Fibroblast of skin of right biceps (primary cell): ENCODE measurements at regions not wholly inside any gene's neighbourhood (a gene's known extent, or its start where the extent isn't known, plus 50 kb on each side); places are given as distances from the start of the nearest gene placed in this dataset.
A peak's percentile ranks its signal among the peaks of the same experiment; 100 is the strongest.

Experiments
- DNase-seq: peaks from one replicate; pipeline ENCODE4 v3.0.0-alpha.2; 2013

- DNase-seq = no peak
Observed at GRCh38 chr15:62377736-62378480, 212.8 kb upstream of the C2CD4B start.

- no peak for DNase-seq
Observed at GRCh38 chr15:62378772-62379498, 213.8 kb upstream of the C2CD4B start.

GRCh38 chr15:62380011-62380410 is 214.9 kb upstream of the C2CD4B start:
- no peak for DNase-seq

- DNase-seq = no peak
Observed at GRCh38 chr15:62382046-62382445, 217.0 kb upstream of the C2CD4B start.

DNA sequence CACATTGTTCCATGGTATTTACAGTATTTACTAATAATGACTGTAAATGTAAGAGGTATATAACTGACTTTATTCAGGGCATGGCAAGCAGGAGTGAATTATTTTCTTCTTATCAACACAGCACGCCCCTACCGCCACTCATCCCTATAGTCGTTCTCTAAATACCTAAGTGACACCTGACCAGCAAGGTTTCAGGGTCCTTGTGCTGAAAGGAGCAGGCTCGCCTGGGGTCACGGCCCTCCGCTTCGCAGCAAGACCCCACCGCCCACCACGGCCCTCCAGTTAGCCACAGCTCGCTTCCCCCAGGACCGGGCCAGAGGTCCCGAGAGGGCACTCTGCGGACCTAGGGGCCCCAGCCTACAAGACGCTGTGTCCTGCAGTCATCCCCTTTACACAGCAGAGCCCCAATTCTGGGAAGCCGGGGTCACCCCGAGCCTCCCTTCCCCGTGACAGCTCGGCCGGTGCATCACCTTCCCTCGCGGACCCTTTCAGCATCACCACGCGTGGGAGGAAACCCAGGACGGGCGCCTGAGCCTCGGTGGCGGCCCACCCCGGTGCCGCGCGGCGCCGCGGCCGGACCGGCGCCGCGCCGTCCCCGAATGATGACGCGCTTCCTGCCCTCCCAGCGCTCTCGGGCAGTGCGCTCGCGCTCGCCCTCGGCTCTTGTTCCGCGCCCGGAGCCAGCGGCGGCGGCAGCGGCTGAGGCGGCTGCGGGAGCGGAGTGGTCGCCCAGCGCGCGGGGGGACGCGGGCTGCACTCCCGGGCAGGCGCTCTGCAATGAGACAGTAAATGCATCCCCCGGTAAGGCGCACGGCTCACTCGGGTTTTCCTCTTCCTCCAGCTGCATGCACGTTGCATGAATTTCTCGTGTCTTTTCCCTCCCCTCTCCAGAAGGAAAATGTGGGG is 225.1 kb upstream of the C2CD4B start, which contains the start of gene TLN2:
TLN2 (plus strand) TSS at position 666 of the 906 bp plus-strand sequence.
- peak; percentile 81 for DNase-seq

- peak; percentile 37 for DNase-seq
Observed at GRCh38 chr15:62390791-62391640, 225.9 kb upstream of the C2CD4B start.

DNA sequence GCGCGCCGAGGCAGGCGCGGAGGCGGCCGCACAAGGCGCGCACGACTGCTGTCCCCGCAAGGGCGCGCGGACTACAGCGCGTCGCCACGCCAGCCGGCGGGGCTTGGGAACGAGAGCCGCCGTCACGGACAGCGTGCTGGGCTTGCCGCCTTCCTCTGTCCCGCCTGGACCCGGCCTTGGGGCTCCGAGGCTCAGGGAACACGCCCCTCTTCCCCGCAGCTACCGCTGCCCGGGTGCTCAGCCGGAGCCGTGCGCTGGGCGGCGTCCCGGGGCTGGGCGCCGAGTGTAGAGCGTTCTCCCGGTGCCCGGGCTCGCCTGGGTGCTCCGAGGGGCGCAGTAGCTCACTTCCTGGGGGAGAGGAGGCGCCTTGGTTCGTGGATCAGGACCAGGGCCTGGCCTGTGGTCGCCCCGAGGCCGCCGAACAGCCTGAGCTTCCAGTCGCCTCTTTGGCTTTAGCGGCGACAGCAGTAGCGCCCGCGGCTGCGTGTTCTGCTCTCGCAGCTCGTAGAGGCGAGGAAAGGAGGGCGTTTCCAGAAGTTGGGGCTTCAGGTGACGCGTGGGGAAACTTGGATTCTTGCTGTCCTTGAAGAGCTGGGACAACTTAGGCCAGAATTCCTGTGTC is 226.7 kb upstream of the C2CD4B start:
- DNase-seq = peak; percentile 68

DNA sequence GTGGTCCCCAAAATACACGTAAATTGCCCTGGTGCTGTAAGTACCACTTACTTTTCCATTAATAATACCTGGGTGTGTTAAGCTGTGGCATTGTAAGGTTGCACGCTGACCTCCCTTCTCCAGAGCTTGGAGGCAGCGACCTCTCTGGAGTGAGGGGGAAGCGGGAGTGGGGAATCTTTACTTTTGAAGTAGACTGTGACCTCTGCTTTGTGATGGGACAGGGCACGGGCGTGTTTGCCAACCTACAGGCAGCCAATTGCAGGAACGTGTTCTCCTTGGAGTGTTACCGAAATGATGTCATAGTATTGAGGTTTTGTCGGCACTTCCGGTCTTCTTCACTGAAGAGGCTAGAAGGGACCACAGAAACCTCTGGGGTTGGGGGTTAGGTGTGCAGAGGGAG is 227.3 kb upstream of the C2CD4B start:
- DNase-seq = peak; percentile 71

GRCh38 chr15:62393196-62393595 is 228.1 kb upstream of the C2CD4B start:
- DNase-seq = no peak

DNA sequence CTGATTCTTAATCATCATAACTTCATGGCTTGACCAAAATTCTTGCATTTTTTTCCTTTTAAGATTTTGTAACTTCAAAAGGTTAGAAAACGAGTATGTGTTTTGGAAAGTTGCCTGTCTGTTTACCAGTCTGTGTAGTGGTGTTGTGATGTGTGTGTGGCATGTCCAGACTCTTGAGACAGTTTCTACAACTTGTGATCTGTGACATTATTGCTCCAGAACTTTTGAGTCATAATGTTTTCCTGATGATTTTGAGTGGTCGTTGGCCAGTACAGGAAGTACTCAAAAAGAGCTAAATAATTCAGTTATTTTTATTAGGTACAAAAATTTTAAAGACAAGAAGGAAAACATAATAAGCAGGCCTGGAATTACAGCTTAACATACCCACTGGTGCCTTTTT is 229.0 kb upstream of the C2CD4B start:
- DNase-seq = no peak

GRCh38 chr15:62400778-62401177 is 235.7 kb upstream of the C2CD4B start:
- DNase-seq = no peak

DNA sequence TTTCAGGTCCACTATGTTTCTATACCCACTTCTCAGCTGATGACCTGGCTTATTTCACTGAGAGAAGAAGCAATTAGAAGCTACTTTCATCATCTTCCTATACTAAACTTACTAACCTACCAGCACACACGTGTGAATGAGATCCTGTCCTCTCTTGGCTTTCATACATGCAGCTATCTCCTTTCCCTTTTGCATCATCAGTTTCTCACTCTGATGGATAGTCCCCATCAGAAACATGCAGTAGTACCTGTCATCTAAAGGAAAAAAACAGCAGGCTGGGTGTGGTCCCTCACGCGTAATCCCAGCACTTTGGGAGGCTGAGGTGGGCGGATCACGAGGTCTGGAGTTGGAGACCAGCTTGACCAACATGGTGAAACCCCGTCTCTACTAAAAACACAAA is 237.6 kb upstream of the C2CD4B start:
- no peak for DNase-seq

- peak; percentile 89 for DNase-seq
Observed at GRCh38 chr15:62403164-62403809, 238.2 kb upstream of the C2CD4B start.

DNA sequence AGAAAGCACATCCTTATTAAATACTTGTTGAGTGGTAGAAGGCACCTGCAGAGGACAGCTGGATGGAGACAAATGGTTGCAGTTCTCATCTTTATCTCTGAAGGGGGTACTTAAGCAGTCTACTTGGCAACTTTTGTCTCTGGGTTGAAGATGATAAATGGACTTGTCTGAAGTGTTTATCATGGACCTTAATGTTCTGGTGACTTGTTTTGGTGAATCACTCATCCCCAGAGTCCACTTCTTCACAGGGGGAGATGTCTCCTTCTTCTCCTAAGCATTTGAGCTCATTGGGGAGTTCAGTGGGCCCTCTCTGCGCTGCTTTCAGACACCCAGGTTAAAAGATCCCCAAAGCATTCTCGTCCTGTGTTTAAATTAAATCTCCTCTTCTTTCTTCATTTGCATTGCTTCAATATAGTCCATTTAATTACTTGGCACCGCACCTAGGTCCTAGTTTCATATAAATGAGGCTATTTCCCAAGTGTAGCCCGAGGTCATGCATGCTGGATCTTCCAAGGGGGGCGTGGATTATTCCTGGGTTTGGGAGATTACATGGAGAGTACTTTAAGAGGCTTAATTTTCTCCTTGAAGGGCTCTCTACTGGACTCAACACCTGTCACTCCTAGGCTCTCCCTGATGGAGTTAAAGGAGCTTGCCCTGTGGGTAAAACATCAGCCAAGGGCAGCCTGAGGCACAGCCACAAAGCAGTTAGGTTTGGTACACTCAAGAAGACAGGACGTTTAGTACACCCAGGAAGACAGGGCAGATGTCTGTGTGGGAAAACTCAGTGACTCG is 239.3 kb upstream of the C2CD4B start:
- DNase-seq = peak; percentile 29

DNA sequence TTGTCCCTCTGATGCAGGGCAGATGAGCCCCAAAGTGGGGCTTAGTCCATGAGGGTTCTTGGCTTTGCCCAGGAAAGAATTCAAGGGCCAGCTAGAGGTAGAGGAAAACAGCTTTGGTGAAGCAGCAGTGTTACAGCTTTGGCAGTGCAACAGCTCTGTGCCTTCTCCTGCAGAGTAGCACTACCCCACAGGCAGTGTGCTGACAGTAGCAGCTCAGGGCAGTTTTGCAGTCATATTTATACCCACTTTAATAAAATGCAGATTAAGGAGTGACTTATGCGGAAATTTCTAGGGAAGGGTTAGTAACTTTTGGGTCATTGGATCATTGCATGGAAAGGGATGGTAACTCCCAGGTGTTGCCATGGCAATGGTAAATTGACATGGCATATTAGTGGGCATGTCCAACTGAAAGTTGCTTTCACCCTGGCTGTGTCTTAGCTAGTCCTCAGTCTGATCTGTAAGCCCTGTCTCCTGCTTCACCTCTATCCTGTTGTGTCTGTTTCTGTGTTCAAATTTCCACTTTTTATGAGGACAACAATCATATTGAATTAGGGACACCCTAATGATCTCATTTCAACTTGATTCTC is 241.3 kb upstream of the C2CD4B start:
- DNase-seq = no peak

DNA sequence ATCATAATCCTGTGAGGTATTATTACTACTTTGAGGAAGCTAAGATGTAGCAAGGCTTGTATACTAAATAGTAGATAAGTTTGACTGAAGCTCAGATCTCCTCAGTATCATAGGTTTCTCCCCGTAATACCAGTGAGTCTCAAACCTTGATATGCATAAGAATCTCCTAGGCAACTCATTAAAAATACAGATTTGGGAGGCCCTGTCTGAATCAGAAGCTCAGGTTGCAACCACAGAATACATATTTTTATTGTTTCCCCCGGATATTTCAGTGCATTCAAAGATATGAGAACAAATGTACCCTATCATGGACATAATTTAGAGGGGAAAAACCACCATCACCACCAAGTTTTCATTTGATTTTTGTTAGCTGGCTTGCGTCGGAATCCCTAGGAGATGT is 242.1 kb upstream of the C2CD4B start:
- DNase-seq = peak; percentile 28

DNA sequence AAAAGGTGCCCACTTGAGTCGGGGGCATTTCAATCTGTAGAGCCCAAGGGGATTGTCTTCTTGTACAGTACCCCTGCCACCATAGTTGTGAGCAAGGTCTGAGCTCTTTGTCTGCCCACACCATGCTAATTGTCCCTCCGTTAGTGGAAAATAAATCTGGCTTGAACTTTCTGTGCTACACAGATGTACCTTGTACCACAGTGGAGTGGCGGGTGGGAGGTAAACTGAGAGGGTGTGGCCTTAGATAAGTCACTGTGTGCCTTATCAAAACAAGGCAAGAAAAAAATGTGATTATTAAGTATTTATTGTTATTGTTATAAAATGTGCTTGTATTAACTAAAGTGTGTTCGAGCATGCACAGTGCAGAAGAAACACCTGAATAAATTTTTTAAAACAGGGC is 242.9 kb upstream of the C2CD4B start:
- DNase-seq = no peak

DNA sequence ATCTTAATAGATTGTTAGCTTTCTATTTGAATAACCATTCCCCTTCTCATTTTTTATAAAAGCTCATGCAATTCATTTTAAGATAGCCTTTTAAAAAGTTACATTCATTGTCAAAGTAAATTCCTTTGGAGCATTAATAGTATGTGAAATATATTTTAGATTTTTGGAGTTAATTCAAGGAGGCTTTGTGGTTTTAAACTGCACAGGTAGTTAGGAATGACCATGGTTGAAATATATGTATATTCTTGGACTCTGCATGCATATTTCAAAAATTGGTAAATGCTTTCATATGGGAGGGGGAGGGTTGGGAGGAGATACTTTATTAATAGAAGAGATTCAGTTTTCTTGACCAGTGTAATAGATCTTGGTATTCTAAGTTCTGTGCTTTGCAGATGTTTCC is 244.4 kb upstream of the C2CD4B start:
- DNase-seq = no peak

GRCh38 chr15:62412686-62413085 is 247.6 kb upstream of the C2CD4B start:
- no peak for DNase-seq

DNA sequence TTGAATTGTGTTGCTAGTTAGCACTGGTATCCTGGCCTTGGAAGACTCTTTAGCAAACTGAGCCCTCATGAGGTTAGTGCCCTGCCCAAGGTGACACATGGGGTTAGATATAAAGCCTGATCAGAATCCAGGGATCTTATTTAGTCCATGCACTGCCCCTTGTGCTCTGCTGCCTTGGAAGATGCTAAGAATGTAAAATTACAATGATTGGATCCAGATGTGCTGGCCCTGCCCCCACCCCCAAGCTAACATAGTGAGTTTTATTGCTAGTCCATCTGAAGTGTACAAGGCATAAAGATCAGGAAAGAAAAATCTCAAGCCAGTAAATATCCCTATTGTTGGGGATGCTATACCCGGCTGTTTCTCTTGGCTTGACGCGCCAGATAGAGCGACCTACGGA is 248.1 kb upstream of the C2CD4B start:
- peak; percentile 66 for DNase-seq
